ENCODE measurements at regions not wholly inside any gene's neighbourhood (a gene's known extent, or its start where the extent isn't known, plus 50 kb on each side); places are given as distances from the start of the nearest gene placed in this dataset.

DNA sequence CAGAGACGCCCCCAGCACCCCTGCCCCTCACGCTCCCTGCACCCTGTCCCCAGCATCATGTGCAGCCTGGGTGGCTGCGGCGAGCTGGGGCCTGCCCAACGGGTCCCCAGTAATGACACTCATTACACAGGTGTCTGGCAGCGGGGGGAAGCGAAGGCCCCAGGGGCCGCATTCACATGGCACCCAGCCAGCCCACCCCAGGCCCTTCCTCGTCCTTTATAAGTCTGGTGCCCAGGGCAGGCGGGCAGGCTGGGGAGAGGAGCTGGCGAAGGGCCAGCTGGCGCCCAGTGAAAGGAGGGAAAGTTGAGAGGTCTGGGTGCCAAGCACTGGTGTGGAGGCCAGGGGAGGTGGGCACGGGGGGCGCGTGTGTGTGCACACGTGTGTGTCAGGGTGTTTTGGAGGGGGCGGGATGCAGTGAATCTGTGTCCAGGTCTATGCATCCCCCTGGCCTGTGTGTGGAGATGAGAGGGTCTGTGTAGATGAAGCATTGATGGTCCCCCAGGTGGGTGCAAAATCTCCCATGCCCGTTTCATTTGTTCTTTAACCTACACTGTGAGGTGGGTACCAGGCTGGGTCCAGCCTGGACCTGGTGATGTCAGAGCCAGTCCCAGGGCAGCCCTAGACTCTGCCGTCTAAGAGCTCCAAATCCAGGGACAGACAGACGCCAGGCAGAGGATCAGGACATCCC is 105.3 kb downstream of the CEBPB start:
- Histone ChIP-seq H3K9me2 (ENCODE audit: low read depth, low read length) (no peaks in the 10 kb centered on the region), H3F3A (ENCODE audit: insufficient read depth, low read length) (no peaks in the 10 kb centered on the region), H3K4me2 (ENCODE audit: low read length) (no peak overlapping the region), H3K9ac (ENCODE audit: low read length) (no peak overlapping the region), H2AFZ (ENCODE audit: low read length) (no peak overlapping the region), H4K20me1 (ENCODE audit: insufficient read depth, low read length) (no peaks in the 10 kb centered on the region), H3K27me3 (ENCODE audit: insufficient read depth, low read length) (peaks cover 11% of the 10 kb centered on the region; the same call in 1 of the 2 replicates), H3K9me3 (ENCODE audit: low read length) (no peaks in the 10 kb centered on the region), H3K79me2 (ENCODE audit: insufficient read depth, low read length) (no peaks in the 10 kb centered on the region), H3K4me1 (ENCODE audit: insufficient read depth, low read length, severe bottlenecking) (no peaks in the 10 kb centered on the region), H3K36me3 (ENCODE audit: insufficient read depth, low read length) (no peaks in the 10 kb centered on the region), H3K27ac (ENCODE audit: low read depth, low read length, poor library complexity, severe bottlenecking) (no peak overlapping the region), H3K4me3 (ENCODE audit: low read depth, low read length, poor library complexity, severe bottlenecking) (no peak overlapping the region)
- no peak for TF ChIP-seq EZH2 (IDR thresholded peaks at IDR 0.05; ENCODE audit: borderline replicate concordance, low read length)
- TF ChIP-seq, protein P1, sequence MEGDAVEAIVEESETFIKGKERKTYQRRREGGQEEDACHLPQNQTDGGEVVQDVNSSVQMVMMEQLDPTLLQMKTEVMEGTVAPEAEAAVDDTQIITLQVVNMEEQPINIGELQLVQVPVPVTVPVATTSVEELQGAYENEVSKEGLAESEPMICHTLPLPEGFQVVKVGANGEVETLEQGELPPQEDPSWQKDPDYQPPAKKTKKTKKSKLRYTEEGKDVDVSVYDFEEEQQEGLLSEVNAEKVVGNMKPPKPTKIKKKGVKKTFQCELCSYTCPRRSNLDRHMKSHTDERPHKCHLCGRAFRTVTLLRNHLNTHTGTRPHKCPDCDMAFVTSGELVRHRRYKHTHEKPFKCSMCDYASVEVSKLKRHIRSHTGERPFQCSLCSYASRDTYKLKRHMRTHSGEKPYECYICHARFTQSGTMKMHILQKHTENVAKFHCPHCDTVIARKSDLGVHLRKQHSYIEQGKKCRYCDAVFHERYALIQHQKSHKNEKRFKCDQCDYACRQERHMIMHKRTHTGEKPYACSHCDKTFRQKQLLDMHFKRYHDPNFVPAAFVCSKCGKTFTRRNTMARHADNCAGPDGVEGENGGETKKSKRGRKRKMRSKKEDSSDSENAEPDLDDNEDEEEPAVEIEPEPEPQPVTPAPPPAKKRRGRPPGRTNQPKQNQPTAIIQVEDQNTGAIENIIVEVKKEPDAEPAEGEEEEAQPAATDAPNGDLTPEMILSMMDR (IDR thresholded peaks at IDR 0.05; ENCODE audit: low read length), result no peak

DNA sequence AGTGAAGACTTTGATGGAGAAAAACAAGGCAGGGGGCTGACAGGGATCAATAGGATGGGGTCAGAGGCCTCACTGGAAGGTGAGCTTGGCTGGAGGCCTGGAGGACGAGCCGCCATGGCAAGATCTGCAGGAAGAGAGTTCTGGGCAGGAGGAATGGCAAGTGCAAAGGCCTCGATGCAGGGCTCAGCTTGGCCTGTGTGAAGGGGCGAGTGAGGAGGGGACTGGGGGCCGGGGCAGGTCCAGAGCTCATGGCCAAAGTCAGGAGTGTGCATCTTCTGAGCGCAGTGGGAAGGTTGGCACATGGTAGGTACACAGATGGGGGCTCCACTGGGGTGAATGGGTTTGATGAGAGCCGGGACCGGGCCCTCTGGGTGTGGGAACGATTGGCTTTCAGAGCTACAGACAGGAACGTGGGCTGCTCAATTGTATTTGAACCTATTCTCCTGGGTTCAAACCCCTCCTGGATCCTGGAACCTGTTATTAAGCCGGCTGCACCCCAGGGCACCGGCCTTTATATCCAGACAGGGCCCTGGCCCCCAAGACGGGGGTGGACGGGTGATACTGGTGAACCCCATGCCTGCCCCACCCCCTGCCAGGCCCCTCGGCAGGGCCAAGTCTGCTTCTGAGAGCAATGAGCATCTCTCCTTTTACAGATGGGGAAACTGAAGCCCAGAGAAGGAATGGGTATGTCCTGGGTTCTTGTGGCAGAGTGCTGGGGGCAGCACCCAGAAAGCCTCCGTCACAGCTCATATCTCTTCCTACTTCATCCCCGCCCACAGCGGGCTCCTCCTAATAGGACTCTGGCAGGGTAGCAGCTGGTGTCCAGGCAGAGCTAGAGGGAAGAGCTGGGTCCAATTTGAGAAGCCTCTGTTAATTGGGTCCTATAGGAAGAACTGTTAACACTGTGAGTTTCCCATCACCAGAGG is 106.1 kb downstream of the CEBPB start:
- Histone ChIP-seq H3K9me3 (ENCODE audit: low read length) (no peaks in the 10 kb centered on the region), H3K4me2 (ENCODE audit: low read length) (no peak overlapping the region), H3K4me3 (ENCODE audit: low read depth, low read length, poor library complexity, severe bottlenecking) (no peak overlapping the region), H3K9ac (ENCODE audit: low read length) (no peak overlapping the region), H3F3A (ENCODE audit: insufficient read depth, low read length) (no peaks in the 10 kb centered on the region), H3K27me3 (ENCODE audit: insufficient read depth, low read length) (peaks cover 11% of the 10 kb centered on the region; the same call in 1 of the 2 replicates), H2AFZ (ENCODE audit: low read length) (no peak overlapping the region), H3K27ac (ENCODE audit: low read depth, low read length, poor library complexity, severe bottlenecking) (no peak overlapping the region), H3K9me2 (ENCODE audit: low read depth, low read length) (no peaks in the 10 kb centered on the region), H3K36me3 (ENCODE audit: insufficient read depth, low read length) (no peaks in the 10 kb centered on the region), H3K4me1 (ENCODE audit: insufficient read depth, low read length, severe bottlenecking) (no peaks in the 10 kb centered on the region), H3K79me2 (ENCODE audit: insufficient read depth, low read length) (no peaks in the 10 kb centered on the region), H4K20me1 (ENCODE audit: insufficient read depth, low read length) (no peaks in the 10 kb centered on the region)
- no peak for TF ChIP-seq EZH2 (IDR thresholded peaks at IDR 0.05; ENCODE audit: borderline replicate concordance, low read length)
- TF ChIP-seq, protein P1 (IDR thresholded peaks at IDR 0.05; ENCODE audit: low read length), result no peak

DNA sequence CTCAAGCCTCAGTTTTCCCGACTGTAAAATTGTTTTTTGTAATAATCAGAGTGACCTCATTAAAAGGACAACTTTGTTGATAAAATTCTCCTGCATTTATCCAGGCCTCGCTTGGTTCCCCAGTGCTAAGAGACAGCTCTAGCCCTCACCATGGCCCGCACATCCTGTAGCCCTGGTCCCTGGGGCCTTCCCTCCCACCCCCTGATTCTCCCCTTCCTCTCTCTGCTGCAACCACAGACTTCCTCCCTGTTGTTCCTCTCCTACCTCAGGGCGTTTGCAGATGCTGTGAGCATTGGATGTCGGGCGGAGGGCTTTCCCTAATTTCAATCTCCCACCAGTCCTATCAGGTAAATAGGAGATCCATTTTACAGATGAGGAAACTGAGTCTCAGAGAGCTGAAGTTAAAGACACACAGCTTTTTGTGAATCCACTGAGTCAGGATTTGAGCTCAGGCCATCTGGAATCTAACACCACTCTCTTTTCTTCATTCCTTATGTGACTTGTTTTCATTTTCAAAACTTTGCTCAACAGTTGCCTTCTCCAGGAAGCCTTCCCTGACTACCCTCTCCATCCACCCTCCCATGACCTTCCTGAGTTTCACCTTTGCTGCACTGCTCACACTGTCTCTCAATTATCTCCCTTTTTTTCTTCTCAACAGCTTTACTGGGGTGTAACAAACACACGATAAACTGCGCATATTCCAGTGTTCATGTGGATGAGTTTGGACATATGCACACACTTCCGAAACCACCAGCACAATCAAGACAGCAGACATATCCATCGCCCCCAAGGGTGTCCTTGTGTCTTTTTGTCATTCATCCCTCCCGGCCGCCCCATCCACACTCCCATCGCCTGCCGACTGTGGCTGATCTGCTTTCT is 107.1 kb downstream of the CEBPB start:
- no peaks in the 10 kb centered on the region for H3F3A ChIP-seq (ENCODE audit: insufficient read depth, low read length)
- no peaks in the 10 kb centered on the region for H3K4me1 ChIP-seq (ENCODE audit: insufficient read depth, low read length, severe bottlenecking)
- no peaks in the 10 kb centered on the region for H3K9me3 ChIP-seq (ENCODE audit: low read length)
- no peak overlapping the region for H3K27ac ChIP-seq (ENCODE audit: low read depth, low read length, poor library complexity, severe bottlenecking)
- no peak overlapping the region for H3K4me3 ChIP-seq (ENCODE audit: low read depth, low read length, poor library complexity, severe bottlenecking)
- no peak for TF ChIP-seq EZH2 (IDR thresholded peaks at IDR 0.05; ENCODE audit: borderline replicate concordance, low read length)
- TF ChIP-seq, protein P1 (IDR thresholded peaks at IDR 0.05; ENCODE audit: low read length), result no peak
- no peak overlapping the region for H2AFZ ChIP-seq (ENCODE audit: low read length)
- no peak overlapping the region for H3K9ac ChIP-seq (ENCODE audit: low read length)
- H3K36me3 ChIP-seq (ENCODE audit: insufficient read depth, low read length), result no peaks in the 10 kb centered on the region
- no peaks in the 10 kb centered on the region for H3K79me2 ChIP-seq (ENCODE audit: insufficient read depth, low read length)
- H3K4me2 ChIP-seq (ENCODE audit: low read length), result no peak overlapping the region
- no peaks in the 10 kb centered on the region for H4K20me1 ChIP-seq (ENCODE audit: insufficient read depth, low read length)
- H3K9me2 ChIP-seq (ENCODE audit: low read depth, low read length), result no peaks in the 10 kb centered on the region
- H3K27me3 ChIP-seq (ENCODE audit: insufficient read depth, low read length), result peaks cover 4% of the 10 kb centered on the region; the same call in 1 of the 2 replicates
